ENCODE measurements at regions not wholly inside any gene's neighbourhood (a gene's known extent, or its start where the extent isn't known, plus 50 kb on each side); places are given as distances from the start of the nearest gene placed in this dataset.
"Not testable (repeated sequence)": the region's sequence is repeated elsewhere in the genome, so short reads cannot be mapped to it uniquely, and the experiment has no call there.

GRCh38 chr5:108472237-108472636 is 90.3 kb upstream of the FBXL17 start:
- no peak for DNase-seq (ENCODE audit: low read depth)
- in situ Hi-C loops (cut with HindIII; ENCODE audit: low sequenced_read_pairs): no loop called here
- no peak overlapping the region for H3K4me3 ChIP-seq (ENCODE audit: low read depth, low read length)
- TF ChIP-seq CTCF (IDR thresholded peaks at IDR 0.05; ENCODE audit: low read depth, low read length, missing control alignments): no peak

GRCh38 chr5:108467563-108467962 is 85.7 kb upstream of the FBXL17 start:
- no peak overlapping the region for H3K4me3 ChIP-seq (ENCODE audit: low read depth, low read length)
- no peak for DNase-seq (ENCODE audit: low read depth)
- in situ Hi-C loops (cut with HindIII; ENCODE audit: low sequenced_read_pairs): no loop called here
- TF ChIP-seq CTCF (IDR thresholded peaks at IDR 0.05; ENCODE audit: low read depth, low read length, missing control alignments): no peak

GRCh38 chr5:108461628-108462367 is 79.9 kb upstream of the FBXL17 start:
- in situ Hi-C loops (cut with HindIII; ENCODE audit: low sequenced_read_pairs): no loop called here
- H3K4me3 ChIP-seq (ENCODE audit: low read depth, low read length): no peak overlapping the region
- DNase-seq (ENCODE audit: low read depth): peak; percentile 19
- no peak for TF ChIP-seq CTCF (IDR thresholded peaks at IDR 0.05; ENCODE audit: low read depth, low read length, missing control alignments)

- DNase-seq (ENCODE audit: low read depth): no peak
- in situ Hi-C loops (cut with HindIII; ENCODE audit: low sequenced_read_pairs): no loop called here
- TF ChIP-seq CTCF (IDR thresholded peaks at IDR 0.05; ENCODE audit: low read depth, low read length, missing control alignments): no peak
- H3K4me3 ChIP-seq (ENCODE audit: low read depth, low read length): no peak overlapping the region
These were observed 77.9 kb upstream of the FBXL17 start for GRCh38 chr5:108459769-108460168.

GRCh38 chr5:108451269-108451668 is 69.4 kb upstream of the FBXL17 start:
- in situ Hi-C loops (cut with HindIII; ENCODE audit: low sequenced_read_pairs): no loop called here
- no peak for TF ChIP-seq CTCF (IDR thresholded peaks at IDR 0.05; ENCODE audit: low read depth, low read length, missing control alignments)

GRCh38 chr5:108444130-108444529 is 62.2 kb upstream of the FBXL17 start:
- in situ Hi-C loops (cut with HindIII; ENCODE audit: low sequenced_read_pairs); DNase-seq (ENCODE audit: low read depth); H3K4me3 ChIP-seq (ENCODE audit: low read depth, low read length): not testable (repeated sequence)

More at GRCh38 chr5:108451269-108451668, 69.4 kb upstream of the FBXL17 start:
- DNase-seq (ENCODE audit: low read depth): no peak
- no peak overlapping the region for H3K4me3 ChIP-seq (ENCODE audit: low read depth, low read length)

- H3K4me3 ChIP-seq (ENCODE audit: low read depth, low read length); in situ Hi-C loops (cut with HindIII; ENCODE audit: low sequenced_read_pairs): not testable (repeated sequence)
These were observed 60.3 kb upstream of the FBXL17 start for GRCh38 chr5:108442063-108442651.

More at GRCh38 chr5:108442063-108442651, 60.3 kb upstream of the FBXL17 start:
- DNase-seq (ENCODE audit: low read depth): not testable (repeated sequence)

All from astrocyte of the cerebellum (primary cell).